HL-60 (cell line): ENCODE measurements at regions not wholly inside any gene's neighbourhood (a gene's known extent, or its start where the extent isn't known, plus 50 kb on each side); places are given as distances from the start of the nearest gene placed in this dataset.

Experiments used
- POLR2AphosphoS5 ChIP-seq: IDR thresholded peaks from 2 replicates; pipeline ENCODE4 v1.6.1; 2012; ENCODE audit warnings: low read depth
- TF ChIP-seq, protein P1 (sequence below): IDR thresholded peaks from one replicate; pipeline ENCODE4 v1.5.1; 2011; ENCODE audit warnings: low read length, control low read depth, inconsistent platforms; ENCODE audit not compliant: insufficient read depth

DNA sequence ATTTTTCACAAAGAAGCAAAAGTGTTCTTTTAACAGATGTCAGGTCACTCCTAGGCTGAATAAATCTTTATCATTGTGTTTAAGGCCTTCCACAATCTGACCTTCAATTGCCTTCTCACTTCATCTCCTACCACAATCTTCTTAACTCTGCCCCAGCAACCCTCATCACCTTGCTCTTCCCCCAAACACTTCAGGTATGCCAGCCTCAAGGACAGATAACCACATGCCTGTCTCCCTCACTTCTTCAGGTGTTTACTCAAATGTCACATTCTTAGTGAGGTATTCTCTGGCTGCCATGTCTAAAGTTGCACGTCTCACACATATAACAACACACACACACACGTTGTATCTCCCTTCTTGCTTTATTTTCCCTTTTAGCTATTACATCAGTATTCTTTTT lies 146.5 kb downstream of the ANKRD50 start:
- TF ChIP-seq, protein P1, sequence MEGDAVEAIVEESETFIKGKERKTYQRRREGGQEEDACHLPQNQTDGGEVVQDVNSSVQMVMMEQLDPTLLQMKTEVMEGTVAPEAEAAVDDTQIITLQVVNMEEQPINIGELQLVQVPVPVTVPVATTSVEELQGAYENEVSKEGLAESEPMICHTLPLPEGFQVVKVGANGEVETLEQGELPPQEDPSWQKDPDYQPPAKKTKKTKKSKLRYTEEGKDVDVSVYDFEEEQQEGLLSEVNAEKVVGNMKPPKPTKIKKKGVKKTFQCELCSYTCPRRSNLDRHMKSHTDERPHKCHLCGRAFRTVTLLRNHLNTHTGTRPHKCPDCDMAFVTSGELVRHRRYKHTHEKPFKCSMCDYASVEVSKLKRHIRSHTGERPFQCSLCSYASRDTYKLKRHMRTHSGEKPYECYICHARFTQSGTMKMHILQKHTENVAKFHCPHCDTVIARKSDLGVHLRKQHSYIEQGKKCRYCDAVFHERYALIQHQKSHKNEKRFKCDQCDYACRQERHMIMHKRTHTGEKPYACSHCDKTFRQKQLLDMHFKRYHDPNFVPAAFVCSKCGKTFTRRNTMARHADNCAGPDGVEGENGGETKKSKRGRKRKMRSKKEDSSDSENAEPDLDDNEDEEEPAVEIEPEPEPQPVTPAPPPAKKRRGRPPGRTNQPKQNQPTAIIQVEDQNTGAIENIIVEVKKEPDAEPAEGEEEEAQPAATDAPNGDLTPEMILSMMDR = no peak
- no peak for TF ChIP-seq POLR2AphosphoS5
